Tibial nerve (tissue), 4 donors: ENCODE measurements at regions not wholly inside any gene's neighbourhood (a gene's known extent, or its start where the extent isn't known, plus 50 kb on each side); places are given as distances from the start of the nearest gene placed in this dataset.

Source experiments
- CTCF ChIP-seq, 5 experiments: fragments of 200-600 bp in 3 of 5; fragments of 450-650 bp in 2 of 5; sonication (generic) in 3 of 5; IDR thresholded peaks; one replicate each; pipeline ENCODE4 v1.5.1; 2016 to 2019; ENCODE audit warnings: antibody characterized with exemption in 5 of 5, mild to moderate bottlenecking in 3 of 5, moderate library complexity in 2 of 5
- EP300 ChIP-seq, 2 donors: sonication (generic); formaldehyde crosslinking; IDR thresholded peaks; one replicate each; pipeline ENCODE4 v1.6.1; 2017; ENCODE audit warnings: antibody characterized with exemption in 2 of 2, mild to moderate bottlenecking in 1 of 2
- POLR2A ChIP-seq, 2 donors: fragments of 450-650 bp; IDR thresholded peaks; one replicate each; pipeline ENCODE4 v1.6.1; 2017; ENCODE audit warnings: antibody characterized with exemption in 2 of 2, mild to moderate bottlenecking in 2 of 2, moderate library complexity in 2 of 2

GRCh38 chr9:29044959-29045358 is 1471.7 kb upstream of the C9orf72 start:
- TF ChIP-seq CTCF (IDR thresholded peaks at IDR 0.05): no peak
- no peak for TF ChIP-seq EP300 (IDR thresholded peaks at IDR 0.05)
- TF ChIP-seq POLR2A (IDR thresholded peaks at IDR 0.05): no peak
